ENCODE measurements at regions not wholly inside any gene's neighbourhood (a gene's known extent, or its start where the extent isn't known, plus 50 kb on each side); places are given as distances from the start of the nearest gene placed in this dataset.
A peak's percentile ranks its signal among the peaks of the same experiment; 100 is the strongest.

DNA sequence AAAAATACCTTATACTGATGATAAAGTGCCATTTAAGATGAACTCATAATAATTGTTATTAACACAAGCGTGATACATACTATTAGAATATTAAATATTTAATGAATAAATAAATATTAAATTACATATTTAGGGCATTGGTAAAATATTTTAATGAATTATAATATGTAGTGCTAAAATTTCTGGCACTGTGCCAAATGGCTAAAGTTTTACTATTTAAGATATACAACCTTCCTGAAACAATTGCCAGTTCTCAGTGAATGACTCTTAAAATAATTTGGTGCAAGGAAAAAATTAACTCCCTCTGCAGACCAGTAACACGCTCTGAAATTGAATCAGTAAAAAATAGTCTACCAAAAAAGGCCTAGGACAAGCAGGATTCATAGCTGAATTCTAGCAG lies 428.9 kb upstream of the ATXN7L3B start:
- H2AFZ ChIP-seq (ENCODE audit: low read length), result no peak overlapping the region

GRCh38 chr12:74111688-74112360 lies 425.8 kb upstream of the ATXN7L3B start:
- Histone ChIP-seq H4K20me1 (ENCODE audit: insufficient read depth, low read length, poor library complexity, severe bottlenecking) (no peaks in the 10 kb centered on the region), H3K9ac (ENCODE audit: low read depth, low read length, poor library complexity, severe bottlenecking) (no peak overlapping the region), H3K36me3 (ENCODE audit: insufficient read depth, low read length) (no peaks in the 10 kb centered on the region), H3K27me3 (ENCODE audit: insufficient read depth, low read length, poor library complexity, severe bottlenecking) (no peaks in the 10 kb centered on the region), H3K4me1 (ENCODE audit: insufficient read depth, low read length, poor library complexity, severe bottlenecking) (no peaks in the 10 kb centered on the region), H3K79me2 (ENCODE audit: insufficient read depth, low read length) (no peaks in the 10 kb centered on the region), H3F3A (ENCODE audit: low read depth) (no peaks in the 10 kb centered on the region), H3K9me2 (replicated peaks; ENCODE audit: low read depth, low read length) (no peaks in the 10 kb centered on the region), H2AFZ (ENCODE audit: low read length) (peak overlapping the region; percentile 12; the same call in 1 of the 2 replicates), H3K9me3 (ENCODE audit: insufficient read depth, low read depth, low read length) (no peaks in the 10 kb centered on the region), H3K4me3 (ENCODE audit: low read length, poor library complexity, severe bottlenecking) (no peak overlapping the region), H3K4me2 (ENCODE audit: low read depth, low read length, poor library complexity, severe bottlenecking) (no peak overlapping the region)
- TF ChIP-seq CTCF (conservative IDR thresholded peaks at IDR 0.05; ENCODE audit: low read length) (peak; percentile 74), EZH2phosphoT487 (IDR thresholded peaks at IDR 0.05; ENCODE audit: borderline replicate concordance) (no peak)

More for the DNA sequence above, 428.9 kb upstream of the ATXN7L3B start:
- TF ChIP-seq CTCF (conservative IDR thresholded peaks at IDR 0.05; ENCODE audit: low read length), result no peak
- no peak for TF ChIP-seq EZH2phosphoT487 (IDR thresholded peaks at IDR 0.05; ENCODE audit: borderline replicate concordance)
- no peaks in the 10 kb centered on the region for H3K4me1 ChIP-seq (ENCODE audit: insufficient read depth, low read length, poor library complexity, severe bottlenecking)
- no peaks in the 10 kb centered on the region for H3K9me3 ChIP-seq (ENCODE audit: insufficient read depth, low read depth, low read length)
- H3K79me2 ChIP-seq (ENCODE audit: insufficient read depth, low read length), result no peaks in the 10 kb centered on the region
- no peak overlapping the region for H3K9ac ChIP-seq (ENCODE audit: low read depth, low read length, poor library complexity, severe bottlenecking)
- no peaks in the 10 kb centered on the region for H3K9me2 ChIP-seq (replicated peaks; ENCODE audit: low read depth, low read length)
- no peaks in the 10 kb centered on the region for H3K36me3 ChIP-seq (ENCODE audit: insufficient read depth, low read length)
- H3K4me2 ChIP-seq (ENCODE audit: low read depth, low read length, poor library complexity, severe bottlenecking), result no peak overlapping the region
- no peaks in the 10 kb centered on the region for H3K27me3 ChIP-seq (ENCODE audit: insufficient read depth, low read length, poor library complexity, severe bottlenecking)
- H3F3A ChIP-seq (ENCODE audit: low read depth), result no peaks in the 10 kb centered on the region
- no peak overlapping the region for H3K4me3 ChIP-seq (ENCODE audit: low read length, poor library complexity, severe bottlenecking)
- H4K20me1 ChIP-seq (ENCODE audit: insufficient read depth, low read length, poor library complexity, severe bottlenecking), result no peaks in the 10 kb centered on the region

DNA sequence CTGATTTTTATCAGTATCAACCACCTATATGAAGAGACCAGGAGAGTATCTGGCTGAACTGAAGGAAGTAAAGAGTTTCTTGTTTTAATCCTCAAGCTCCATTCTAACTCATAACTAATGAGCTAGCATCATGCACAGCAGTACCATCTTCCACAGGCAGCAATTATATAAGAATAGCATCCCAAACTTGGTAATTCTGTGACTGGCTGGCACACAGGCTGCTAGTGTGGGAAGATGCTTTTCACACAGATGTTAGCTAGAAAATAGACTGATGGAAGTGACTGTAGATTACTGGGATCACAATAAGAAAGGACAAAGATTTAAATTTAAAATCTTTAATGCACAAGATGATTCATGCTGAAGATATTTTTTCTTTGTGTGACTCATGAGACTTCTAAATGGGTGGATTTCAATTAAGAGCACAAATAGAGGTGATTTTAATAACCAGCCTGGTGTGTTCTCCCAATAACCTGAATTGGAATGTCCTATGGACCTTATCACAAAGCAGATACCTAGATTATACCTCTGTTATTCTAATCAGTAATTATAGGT lies 417.7 kb upstream of the ATXN7L3B start:
- no peaks in the 10 kb centered on the region for H4K20me1 ChIP-seq (ENCODE audit: insufficient read depth, low read length, poor library complexity, severe bottlenecking)
- H3K9me2 ChIP-seq (replicated peaks; ENCODE audit: low read depth, low read length), result no peaks in the 10 kb centered on the region
- H3K79me2 ChIP-seq (ENCODE audit: insufficient read depth, low read length), result no peaks in the 10 kb centered on the region
- H3K4me1 ChIP-seq (ENCODE audit: insufficient read depth, low read length, poor library complexity, severe bottlenecking), result no peaks in the 10 kb centered on the region
- no peaks in the 10 kb centered on the region for H3K36me3 ChIP-seq (ENCODE audit: insufficient read depth, low read length)
- no peaks in the 10 kb centered on the region for H3K9me3 ChIP-seq (ENCODE audit: insufficient read depth, low read depth, low read length)
- no peak overlapping the region for H2AFZ ChIP-seq (ENCODE audit: low read length)
- H3K27me3 ChIP-seq (ENCODE audit: insufficient read depth, low read length, poor library complexity, severe bottlenecking), result no peaks in the 10 kb centered on the region
- H3K4me2 ChIP-seq (ENCODE audit: low read depth, low read length, poor library complexity, severe bottlenecking), result no peak overlapping the region
- TF ChIP-seq EZH2phosphoT487 (IDR thresholded peaks at IDR 0.05; ENCODE audit: borderline replicate concordance) (no peak), CTCF (conservative IDR thresholded peaks at IDR 0.05; ENCODE audit: low read length) (no peak)
- H3K4me3 ChIP-seq (ENCODE audit: low read length, poor library complexity, severe bottlenecking), result no peak overlapping the region
- H3F3A ChIP-seq (ENCODE audit: low read depth), result no peaks in the 10 kb centered on the region
- H3K9ac ChIP-seq (ENCODE audit: low read depth, low read length, poor library complexity, severe bottlenecking), result no peak overlapping the region

Measured in Loucy (cell line).